NB4 (cell line): ENCODE measurements at regions not wholly inside any gene's neighbourhood (a gene's known extent, or its start where the extent isn't known, plus 50 kb on each side); places are given as distances from the start of the nearest gene placed in this dataset.

Source experiments
- DNase-seq: peaks from one replicate; pipeline ENCODE4 v3.0.0; 2010; ENCODE audit warnings: low read depth
- H3K4me3 ChIP-seq: one replicate; pipeline ENCODE4 v1.5.1; 2011; ENCODE audit warnings: mild to moderate bottlenecking, low read depth, low read length, moderate library complexity
- CTCF ChIP-seq: IDR thresholded peaks from one replicate; pipeline ENCODE4 v1.5.1; 2012; ENCODE audit warnings: low read depth, low read length
- MAX ChIP-seq: IDR thresholded peaks from 2 replicates; pipeline ENCODE4 v1.6.1; 2011; ENCODE audit warnings: low read depth, low read length
- MYC ChIP-seq: IDR thresholded peaks from 2 replicates; pipeline ENCODE4 v1.6.1; 2011; ENCODE audit warnings: low read depth, low read length
- POLR2A ChIP-seq: IDR thresholded peaks from 2 replicates; pipeline ENCODE4 v1.6.1; 2011; ENCODE audit warnings: mild to moderate bottlenecking; ENCODE audit not compliant: insufficient read length; ENCODE audit errors: extremely low read depth

DNA sequence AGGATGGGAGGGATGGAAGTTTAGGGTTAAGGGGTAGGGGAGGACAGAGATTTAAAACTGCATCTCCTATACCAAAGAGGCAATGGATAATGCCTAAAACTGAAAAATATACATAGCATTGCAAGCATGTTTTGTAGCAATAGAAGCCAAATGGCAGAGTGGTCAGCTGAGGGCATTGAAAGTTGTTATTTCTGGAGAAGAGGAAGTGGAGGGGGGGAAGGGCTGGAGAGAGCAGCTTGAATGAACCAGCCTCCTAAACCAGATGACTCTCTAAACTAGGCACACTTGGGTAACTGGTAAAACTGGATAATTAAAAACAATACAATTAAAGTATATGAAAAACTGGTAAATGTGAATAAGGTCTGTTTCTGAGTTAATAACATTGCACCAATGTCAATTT lies 70.3 kb upstream of the TP53I11 start:
- DNase-seq, result peak; percentile 75
- TF ChIP-seq MAX (no peak), MYC (peak; percentile 12; the same call in 1 of the 2 replicates)
- no peak overlapping the region for H3K4me3 ChIP-seq

DNA sequence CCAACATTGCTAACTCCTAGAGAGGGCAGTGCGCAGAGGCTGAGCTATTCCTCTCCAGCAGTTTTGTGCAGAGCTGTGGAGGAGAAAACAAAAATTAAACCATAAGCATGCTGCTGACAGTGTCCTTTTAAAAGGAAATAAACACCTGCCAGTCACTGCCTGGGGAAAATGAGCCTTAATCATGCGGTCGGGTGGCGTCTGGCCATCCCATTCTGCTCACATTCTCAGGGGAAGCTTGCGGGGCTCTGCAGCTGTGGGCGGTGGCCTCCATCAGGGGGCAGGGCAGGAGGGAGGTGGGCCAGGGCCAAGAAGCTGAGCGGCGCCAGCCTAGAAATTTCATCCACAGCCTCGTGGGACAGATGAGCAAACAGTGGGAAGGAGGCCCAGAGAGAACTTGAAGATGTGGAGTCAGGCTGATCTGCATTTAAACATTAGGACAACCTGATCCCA lies 71.0 kb upstream of the TP53I11 start:
- no peak; the same call in 1 of the 2 replicates for TF ChIP-seq MAX
- TF ChIP-seq POLR2A, result no peak
- TF ChIP-seq CTCF, result no peak
- TF ChIP-seq MYC, result no peak
- no peak overlapping the region for H3K4me3 ChIP-seq
- DNase-seq, result peak; percentile 69

- no peak for DNase-seq
- TF ChIP-seq CTCF (no peak), POLR2A (no peak), MYC (no peak), MAX (no peak)
Observed at GRCh38 chr11:45022294-45023064, 71.8 kb upstream of the TP53I11 start.

GRCh38 chr11:45023065-45023365 lies 72.3 kb upstream of the TP53I11 start:
- DNase-seq, result no peak
- TF ChIP-seq MYC (no peak), CTCF (no peak), POLR2A (no peak)
- no peak overlapping the region for H3K4me3 ChIP-seq

More at GRCh38 chr11:45022294-45023064, 71.8 kb upstream of the TP53I11 start:
- H3K4me3 ChIP-seq, result no peak overlapping the region

DNA sequence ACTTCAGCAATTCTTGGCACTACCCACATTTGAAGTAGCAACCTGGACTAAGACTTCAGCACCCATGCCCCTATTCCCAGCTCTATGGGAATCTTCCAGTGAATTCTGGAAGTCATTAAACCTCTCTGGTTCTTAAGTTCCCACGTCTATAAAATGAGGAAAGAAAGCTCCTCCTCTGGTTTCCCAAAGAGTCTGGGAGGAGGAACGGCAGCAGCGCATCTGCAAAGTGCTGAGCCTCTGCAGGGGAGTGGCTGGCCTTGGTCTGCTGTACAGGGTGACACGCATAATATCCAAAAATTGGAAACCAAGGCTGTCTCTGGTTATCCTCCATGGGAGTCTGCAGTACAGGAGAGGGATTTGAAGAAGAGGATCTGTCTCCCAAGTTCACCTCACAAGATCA lies 73.6 kb upstream of the TP53I11 start:
- no peak overlapping the region for H3K4me3 ChIP-seq

More for the DNA sequence above, 73.6 kb upstream of the TP53I11 start:
- DNase-seq, result no peak
- TF ChIP-seq CTCF, result no peak
- no peak for TF ChIP-seq MYC
- no peak for TF ChIP-seq MAX
- no peak for TF ChIP-seq POLR2A
